ENCODE measurements at regions not wholly inside any gene's neighbourhood (a gene's known extent, or its start where the extent isn't known, plus 50 kb on each side); places are given as distances from the start of the nearest gene placed in this dataset.

DNA sequence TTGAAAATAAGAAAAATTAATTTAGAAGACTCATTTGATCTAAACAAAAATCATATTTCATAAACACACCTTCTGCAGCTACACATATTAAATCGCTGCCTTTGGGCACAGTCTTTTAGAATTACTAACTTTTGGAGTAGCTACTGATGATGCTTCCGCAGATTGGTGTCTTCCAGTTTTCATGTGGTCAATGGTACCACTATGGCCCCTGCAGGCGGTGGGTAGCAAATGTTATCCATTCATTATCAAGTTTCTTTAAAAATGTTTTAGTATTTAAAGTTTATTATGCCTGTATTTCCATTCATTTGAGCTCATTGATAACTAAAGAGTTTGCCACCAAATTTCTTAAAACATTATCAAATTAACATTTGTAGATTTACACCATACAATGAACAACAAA is 122.9 kb upstream of the GRAMD2B start:
- Histone ChIP-seq H3K9me3 (ENCODE audit: low read length) (no peaks in the 10 kb centered on the region), H3K27ac (ENCODE audit: low read depth, low read length) (no peak overlapping the region)

DNA sequence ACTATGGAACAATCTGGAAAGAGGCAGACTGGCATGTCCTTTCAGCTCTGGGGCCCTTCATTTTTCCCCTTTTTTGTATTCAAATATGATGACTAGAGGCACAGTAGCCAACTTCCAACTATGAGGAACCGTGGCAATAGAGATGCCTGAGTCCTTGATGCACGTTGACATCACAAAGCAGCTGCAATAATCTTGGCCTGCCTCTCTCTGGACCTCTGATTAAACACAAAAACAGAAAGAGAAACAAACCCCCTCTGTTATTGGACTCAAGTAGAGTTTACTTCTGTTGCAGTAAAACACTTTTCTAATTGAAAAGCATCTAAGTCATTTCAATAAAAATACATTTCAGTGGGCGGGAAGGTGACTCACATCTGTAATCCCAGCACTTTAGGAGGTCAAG is 122.2 kb upstream of the GRAMD2B start:
- H3K27ac ChIP-seq (ENCODE audit: low read depth, low read length), result no peak overlapping the region
- H3K36me3 ChIP-seq (ENCODE audit: insufficient read depth, low read length), result no peaks in the 10 kb centered on the region
- no peaks in the 10 kb centered on the region for H3K4me1 ChIP-seq (ENCODE audit: insufficient read depth, low read length)

More for the DNA sequence above, 122.9 kb upstream of the GRAMD2B start:
- Histone ChIP-seq H3K36me3 (ENCODE audit: insufficient read depth, low read length) (no peaks in the 10 kb centered on the region), H3K9ac (ENCODE audit: low read length) (no peak overlapping the region), H3K27me3 (ENCODE audit: control insufficient read depth in 1 of 2, insufficient read depth in 2 of 2, low read length in 2 of 2) (no peaks in the 10 kb centered on the region), H3K4me3 (ENCODE audit: low read depth in 1 of 2, low read length in 2 of 2) (no peak overlapping the region), H3K4me1 (ENCODE audit: insufficient read depth, low read length) (no peaks in the 10 kb centered on the region)

DNA sequence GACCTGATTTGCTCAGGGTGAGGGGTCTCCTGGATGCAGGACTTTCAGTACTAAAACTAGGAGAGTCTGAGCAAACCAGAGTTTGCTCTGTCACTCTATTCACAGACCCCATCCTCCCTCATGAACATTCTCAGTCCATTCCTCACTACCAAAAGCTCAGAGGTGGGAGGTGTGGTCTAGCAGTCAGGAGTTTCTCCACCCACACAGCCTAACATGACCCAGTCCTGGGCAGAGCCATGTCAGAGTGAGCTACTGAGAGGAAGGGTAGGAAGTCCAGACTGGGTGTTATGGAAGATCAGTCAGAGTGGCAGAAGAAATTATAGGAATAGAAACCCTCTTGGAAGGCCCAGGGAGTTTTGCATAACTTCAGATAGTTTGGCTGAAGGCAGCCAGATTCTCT is 113.3 kb upstream of the GRAMD2B start:
- H3K9me3 ChIP-seq (ENCODE audit: low read length), result no peaks in the 10 kb centered on the region
- H3K27ac ChIP-seq (ENCODE audit: low read depth, low read length), result no peak overlapping the region
- no peaks in the 10 kb centered on the region for H3K27me3 ChIP-seq (ENCODE audit: control insufficient read depth in 1 of 2, insufficient read depth in 2 of 2, low read length in 2 of 2)
- no peaks in the 10 kb centered on the region for H3K4me1 ChIP-seq (ENCODE audit: insufficient read depth, low read length)
- H3K36me3 ChIP-seq (ENCODE audit: insufficient read depth, low read length), result no peaks in the 10 kb centered on the region
- H3K9ac ChIP-seq (ENCODE audit: low read length), result no peak overlapping the region
- H3K4me3 ChIP-seq (ENCODE audit: low read depth in 1 of 2, low read length in 2 of 2), result no peak overlapping the region

More for the DNA sequence above, 122.2 kb upstream of the GRAMD2B start:
- no peak overlapping the region for H3K9ac ChIP-seq (ENCODE audit: low read length)
- H3K27me3 ChIP-seq (ENCODE audit: control insufficient read depth in 1 of 2, insufficient read depth in 2 of 2, low read length in 2 of 2), result no peaks in the 10 kb centered on the region
- no peaks in the 10 kb centered on the region for H3K9me3 ChIP-seq (ENCODE audit: low read length)
- H3K4me3 ChIP-seq (ENCODE audit: low read depth in 1 of 2, low read length in 2 of 2), result no peak overlapping the region

DNA sequence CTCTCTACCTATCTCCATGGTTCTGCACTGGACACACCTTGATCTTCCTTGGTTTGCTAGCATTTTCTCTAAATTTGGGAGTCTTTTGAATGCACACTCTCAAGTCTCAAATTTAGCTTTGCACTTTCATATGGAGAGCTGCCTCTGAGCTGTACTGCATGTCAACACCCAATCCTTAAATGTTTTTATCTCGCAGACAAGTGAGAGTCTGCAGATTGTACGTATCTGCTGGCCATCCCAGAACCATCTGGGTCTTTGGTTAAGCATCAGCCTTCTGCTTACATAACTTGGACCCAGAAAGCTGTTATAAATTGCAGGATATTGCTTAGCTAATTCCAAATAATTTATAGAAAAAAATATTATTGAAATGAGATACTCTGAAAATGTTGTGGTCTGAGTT is 111.4 kb upstream of the GRAMD2B start:
- H3K36me3 ChIP-seq (ENCODE audit: insufficient read depth, low read length), result no peaks in the 10 kb centered on the region
- no peaks in the 10 kb centered on the region for H3K9me3 ChIP-seq (ENCODE audit: low read length)
- no peak overlapping the region for H3K4me3 ChIP-seq (ENCODE audit: low read depth in 1 of 2, low read length in 2 of 2)
- no peak overlapping the region for H3K9ac ChIP-seq (ENCODE audit: low read length)
- no peaks in the 10 kb centered on the region for H3K27me3 ChIP-seq (ENCODE audit: control insufficient read depth in 1 of 2, insufficient read depth in 2 of 2, low read length in 2 of 2)
- H3K4me1 ChIP-seq (ENCODE audit: insufficient read depth, low read length), result no peaks in the 10 kb centered on the region
- H3K27ac ChIP-seq (ENCODE audit: low read depth, low read length), result no peak overlapping the region

GRCh38 chr5:126315341-126315740 is 107.9 kb upstream of the GRAMD2B start:
- Histone ChIP-seq H3K9me3 (ENCODE audit: low read length) (no peaks in the 10 kb centered on the region), H3K36me3 (ENCODE audit: insufficient read depth, low read length) (no peaks in the 10 kb centered on the region), H3K4me1 (ENCODE audit: insufficient read depth, low read length) (no peaks in the 10 kb centered on the region), H3K4me3 (ENCODE audit: low read depth in 1 of 2, low read length in 2 of 2) (no peak overlapping the region), H3K27me3 (ENCODE audit: control insufficient read depth in 1 of 2, insufficient read depth in 2 of 2, low read length in 2 of 2) (no peaks in the 10 kb centered on the region), H3K27ac (ENCODE audit: low read depth, low read length) (no peak overlapping the region), H3K9ac (ENCODE audit: low read length) (no peak overlapping the region)

DNA sequence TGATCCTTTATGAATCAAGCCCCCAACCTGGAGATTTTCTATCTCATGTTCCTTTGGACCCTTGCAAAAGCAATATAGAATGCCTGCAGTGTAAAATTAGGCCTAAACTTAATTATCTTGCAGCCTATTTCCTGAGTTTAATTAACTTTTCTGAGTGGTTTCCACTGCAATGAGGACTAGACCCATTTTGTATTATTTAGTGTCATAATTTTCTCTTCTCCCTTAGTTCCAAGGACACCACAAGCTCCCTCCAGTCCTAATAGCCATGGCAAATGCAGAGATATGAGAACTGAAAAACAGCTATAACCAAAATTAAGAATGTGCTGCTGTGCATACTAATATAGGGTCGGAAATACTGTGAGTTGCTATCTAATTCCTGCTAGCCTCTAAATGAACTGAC is 90.9 kb upstream of the GRAMD2B start:
- no peaks in the 10 kb centered on the region for H3K9me3 ChIP-seq (ENCODE audit: low read length)
- H3K27me3 ChIP-seq (ENCODE audit: control insufficient read depth in 1 of 2, insufficient read depth in 2 of 2, low read length in 2 of 2), result no peaks in the 10 kb centered on the region
- no peaks in the 10 kb centered on the region for H3K36me3 ChIP-seq (ENCODE audit: insufficient read depth, low read length)
- no peaks in the 10 kb centered on the region for H3K4me1 ChIP-seq (ENCODE audit: insufficient read depth, low read length)
- no peak overlapping the region for H3K9ac ChIP-seq (ENCODE audit: low read length)
- H3K4me3 ChIP-seq (ENCODE audit: low read depth in 1 of 2, low read length in 2 of 2), result no peak overlapping the region
- no peak overlapping the region for H3K27ac ChIP-seq (ENCODE audit: low read depth, low read length)

DNA sequence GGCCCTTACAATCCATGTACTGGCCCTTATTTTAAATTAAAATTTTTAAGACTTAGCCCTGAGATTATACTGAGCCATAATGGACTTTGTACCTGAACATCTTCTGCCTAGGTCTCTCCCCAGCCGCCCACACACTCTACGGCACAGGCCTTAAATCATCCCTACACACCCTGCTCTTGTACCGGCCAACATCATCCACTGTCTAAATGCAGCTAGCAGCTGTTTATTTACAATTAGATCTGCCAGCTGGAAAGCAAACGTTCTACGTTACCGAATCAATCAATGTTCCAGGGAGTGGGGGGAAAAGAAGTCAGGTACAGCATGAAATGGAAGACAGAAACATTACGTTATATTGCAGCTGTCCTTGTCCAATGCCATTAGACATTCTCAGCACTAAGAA is 88.4 kb upstream of the GRAMD2B start:
- no peak overlapping the region for H3K4me3 ChIP-seq (ENCODE audit: low read depth in 1 of 2, low read length in 2 of 2)
- H3K4me1 ChIP-seq (ENCODE audit: insufficient read depth, low read length), result no peaks in the 10 kb centered on the region
- H3K9me3 ChIP-seq (ENCODE audit: low read length), result no peaks in the 10 kb centered on the region
- H3K9ac ChIP-seq (ENCODE audit: low read length), result no peak overlapping the region
- no peaks in the 10 kb centered on the region for H3K27me3 ChIP-seq (ENCODE audit: control insufficient read depth in 1 of 2, insufficient read depth in 2 of 2, low read length in 2 of 2)
- no peak overlapping the region for H3K27ac ChIP-seq (ENCODE audit: low read depth, low read length)
- H3K36me3 ChIP-seq (ENCODE audit: insufficient read depth, low read length), result no peaks in the 10 kb centered on the region

GRCh38 chr5:126335886-126336285 is 87.3 kb upstream of the GRAMD2B start:
- Histone ChIP-seq H3K4me3 (ENCODE audit: low read depth in 1 of 2, low read length in 2 of 2) (no peak overlapping the region), H3K27ac (ENCODE audit: low read depth, low read length) (no peak overlapping the region), H3K36me3 (ENCODE audit: insufficient read depth, low read length) (no peaks in the 10 kb centered on the region), H3K27me3 (ENCODE audit: control insufficient read depth in 1 of 2, insufficient read depth in 2 of 2, low read length in 2 of 2) (no peaks in the 10 kb centered on the region), H3K9me3 (ENCODE audit: low read length) (no peaks in the 10 kb centered on the region), H3K9ac (ENCODE audit: low read length) (no peak overlapping the region), H3K4me1 (ENCODE audit: insufficient read depth, low read length) (no peaks in the 10 kb centered on the region)

GRCh38 chr5:126338635-126339034 is 84.6 kb upstream of the GRAMD2B start:
- H3K36me3 ChIP-seq (ENCODE audit: insufficient read depth, low read length), result no peaks in the 10 kb centered on the region
- no peaks in the 10 kb centered on the region for H3K9me3 ChIP-seq (ENCODE audit: low read length)
- H3K4me3 ChIP-seq (ENCODE audit: low read depth in 1 of 2, low read length in 2 of 2), result no peak overlapping the region
- H3K9ac ChIP-seq (ENCODE audit: low read length), result no peak overlapping the region
- no peak overlapping the region for H3K27ac ChIP-seq (ENCODE audit: low read depth, low read length)
- no peaks in the 10 kb centered on the region for H3K4me1 ChIP-seq (ENCODE audit: insufficient read depth, low read length)
- H3K27me3 ChIP-seq (ENCODE audit: control insufficient read depth in 1 of 2, insufficient read depth in 2 of 2, low read length in 2 of 2), result no peaks in the 10 kb centered on the region

GRCh38 chr5:126339215-126339805 is 83.9 kb upstream of the GRAMD2B start:
- H3K9me3 ChIP-seq (ENCODE audit: low read length), result no peaks in the 10 kb centered on the region
- no peak overlapping the region for H3K9ac ChIP-seq (ENCODE audit: low read length)
- H3K36me3 ChIP-seq (ENCODE audit: insufficient read depth, low read length), result no peaks in the 10 kb centered on the region
- no peak overlapping the region for H3K4me3 ChIP-seq (ENCODE audit: low read depth in 1 of 2, low read length in 2 of 2)
- no peaks in the 10 kb centered on the region for H3K27me3 ChIP-seq (ENCODE audit: control insufficient read depth in 1 of 2, insufficient read depth in 2 of 2, low read length in 2 of 2)
- H3K4me1 ChIP-seq (ENCODE audit: insufficient read depth, low read length), result no peaks in the 10 kb centered on the region
- H3K27ac ChIP-seq (ENCODE audit: low read depth, low read length), result no peak overlapping the region

- H3K27me3 ChIP-seq (ENCODE audit: control insufficient read depth in 1 of 2, insufficient read depth in 2 of 2, low read length in 2 of 2), result no peaks in the 10 kb centered on the region
- H3K27ac ChIP-seq (ENCODE audit: low read depth, low read length), result no peak overlapping the region
- no peak overlapping the region for H3K4me3 ChIP-seq (ENCODE audit: low read depth in 1 of 2, low read length in 2 of 2)
- no peak overlapping the region for H3K9ac ChIP-seq (ENCODE audit: low read length)
- H3K9me3 ChIP-seq (ENCODE audit: low read length), result no peaks in the 10 kb centered on the region
- H3K36me3 ChIP-seq (ENCODE audit: insufficient read depth, low read length), result no peaks in the 10 kb centered on the region
- no peaks in the 10 kb centered on the region for H3K4me1 ChIP-seq (ENCODE audit: insufficient read depth, low read length)
Observed at GRCh38 chr5:126341906-126342630, 81.1 kb upstream of the GRAMD2B start.

All from muscle layer of colon (tissue), 2 donors.